ENCODE measurements at regions not wholly inside any gene's neighbourhood (a gene's known extent, or its start where the extent isn't known, plus 50 kb on each side); places are given as distances from the start of the nearest gene placed in this dataset.

DNA sequence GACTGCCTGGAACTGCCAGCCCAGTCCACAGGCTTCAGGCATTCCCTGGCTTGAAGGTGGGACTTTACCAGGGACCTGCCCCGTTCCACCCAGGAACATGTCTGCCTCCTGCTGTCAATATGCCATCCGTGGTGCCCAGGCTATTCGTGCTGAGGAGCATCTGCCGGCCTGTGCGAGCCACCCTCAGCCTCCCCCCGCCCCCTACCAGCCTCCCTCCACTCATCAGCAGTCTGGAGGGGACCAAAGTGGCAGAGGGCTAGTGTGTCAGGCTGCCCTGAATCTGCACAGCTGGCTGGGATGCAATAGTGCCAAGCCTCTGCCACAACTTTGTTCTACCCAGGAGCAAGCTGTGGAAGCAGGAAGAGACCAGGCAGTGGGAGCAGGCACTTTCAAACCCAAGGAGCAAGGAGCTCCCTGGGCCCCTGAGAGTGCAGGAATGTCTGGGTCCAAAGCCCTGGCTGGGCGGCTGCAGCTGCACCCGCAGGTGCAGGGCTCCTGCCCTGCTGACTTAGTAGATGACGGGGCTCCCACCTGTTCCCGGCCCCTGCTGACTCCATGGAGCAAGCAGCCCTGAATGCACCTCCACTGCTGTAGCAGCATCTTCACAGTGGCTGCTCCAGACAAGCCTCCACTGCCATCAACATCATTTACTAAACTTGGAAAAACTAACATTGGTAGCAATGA is 423.2 kb downstream of the RERGL start:
- TF ChIP-seq, protein P1, sequence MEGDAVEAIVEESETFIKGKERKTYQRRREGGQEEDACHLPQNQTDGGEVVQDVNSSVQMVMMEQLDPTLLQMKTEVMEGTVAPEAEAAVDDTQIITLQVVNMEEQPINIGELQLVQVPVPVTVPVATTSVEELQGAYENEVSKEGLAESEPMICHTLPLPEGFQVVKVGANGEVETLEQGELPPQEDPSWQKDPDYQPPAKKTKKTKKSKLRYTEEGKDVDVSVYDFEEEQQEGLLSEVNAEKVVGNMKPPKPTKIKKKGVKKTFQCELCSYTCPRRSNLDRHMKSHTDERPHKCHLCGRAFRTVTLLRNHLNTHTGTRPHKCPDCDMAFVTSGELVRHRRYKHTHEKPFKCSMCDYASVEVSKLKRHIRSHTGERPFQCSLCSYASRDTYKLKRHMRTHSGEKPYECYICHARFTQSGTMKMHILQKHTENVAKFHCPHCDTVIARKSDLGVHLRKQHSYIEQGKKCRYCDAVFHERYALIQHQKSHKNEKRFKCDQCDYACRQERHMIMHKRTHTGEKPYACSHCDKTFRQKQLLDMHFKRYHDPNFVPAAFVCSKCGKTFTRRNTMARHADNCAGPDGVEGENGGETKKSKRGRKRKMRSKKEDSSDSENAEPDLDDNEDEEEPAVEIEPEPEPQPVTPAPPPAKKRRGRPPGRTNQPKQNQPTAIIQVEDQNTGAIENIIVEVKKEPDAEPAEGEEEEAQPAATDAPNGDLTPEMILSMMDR (IDR thresholded peaks at IDR 0.05): no peak
- no peak for TF ChIP-seq POLR2A (IDR thresholded peaks at IDR 0.05)

Measured in right lobe of liver (tissue), 4 donors.